ENCODE measurements at regions not wholly inside any gene's neighbourhood (a gene's known extent, or its start where the extent isn't known, plus 50 kb on each side); places are given as distances from the start of the nearest gene placed in this dataset.

- DNase-seq (ENCODE audit: low read depth in 1 of 2, low spot score in 1 of 2), result no peak
- H3K27me3 ChIP-seq, result no peaks in the 10 kb centered on the region
- H3K36me3 ChIP-seq, result no peaks in the 10 kb centered on the region
- H3K27ac ChIP-seq, result no peak overlapping the region
- no peak for TF ChIP-seq CTCF (IDR thresholded peaks at IDR 0.05; ENCODE audit: low read depth, low read length)
- H3K4me1 ChIP-seq (ENCODE audit: low read depth), result no peaks in the 10 kb centered on the region
- no peaks in the 10 kb centered on the region for H3K9me3 ChIP-seq (ENCODE audit: low read depth)
- no peak overlapping the region for H3K4me3 ChIP-seq
Measured at GRCh38 chr5:5704352-5704751, 281.9 kb downstream of the ICE1 start.

GRCh38 chr5:5702934-5703333 is 280.5 kb downstream of the ICE1 start:
- no peak for DNase-seq (ENCODE audit: low read depth in 1 of 2, low spot score in 1 of 2)
- no peaks in the 10 kb centered on the region for H3K4me1 ChIP-seq (ENCODE audit: low read depth)
- H3K9me3 ChIP-seq (ENCODE audit: low read depth), result no peaks in the 10 kb centered on the region
- H3K27me3 ChIP-seq, result no peaks in the 10 kb centered on the region
- no peak overlapping the region for H3K4me3 ChIP-seq
- TF ChIP-seq CTCF (IDR thresholded peaks at IDR 0.05; ENCODE audit: low read depth, low read length), result no peak
- H3K27ac ChIP-seq, result no peak overlapping the region
- no peaks in the 10 kb centered on the region for H3K36me3 ChIP-seq

GRCh38 chr5:5700549-5700948 is 278.1 kb downstream of the ICE1 start:
- no peaks in the 10 kb centered on the region for H3K9me3 ChIP-seq (ENCODE audit: low read depth)

GRCh38 chr5:5699062-5699461 is 276.6 kb downstream of the ICE1 start:
- DNase-seq (ENCODE audit: low read depth in 1 of 2, low spot score in 1 of 2), result no peak
- Histone ChIP-seq H3K27me3 (no peaks in the 10 kb centered on the region), H3K4me1 (ENCODE audit: low read depth) (no peaks in the 10 kb centered on the region), H3K9me3 (ENCODE audit: low read depth) (no peaks in the 10 kb centered on the region), H3K4me3 (no peak overlapping the region), H3K36me3 (no peaks in the 10 kb centered on the region), H3K27ac (no peak overlapping the region)
- TF ChIP-seq CTCF (IDR thresholded peaks at IDR 0.05; ENCODE audit: low read depth, low read length), result no peak

More at GRCh38 chr5:5700549-5700948, 278.1 kb downstream of the ICE1 start:
- H3K4me3 ChIP-seq, result no peak overlapping the region
- TF ChIP-seq CTCF (IDR thresholded peaks at IDR 0.05; ENCODE audit: low read depth, low read length), result no peak
- no peaks in the 10 kb centered on the region for H3K4me1 ChIP-seq (ENCODE audit: low read depth)
- no peak overlapping the region for H3K27ac ChIP-seq
- peak in 1 of 2 donors; percentile 35 for DNase-seq (ENCODE audit: low read depth in 1 of 2, low spot score in 1 of 2)
- no peaks in the 10 kb centered on the region for H3K27me3 ChIP-seq
- no peaks in the 10 kb centered on the region for H3K36me3 ChIP-seq

- no peak for TF ChIP-seq CTCF (IDR thresholded peaks at IDR 0.05; ENCODE audit: low read depth, low read length)
- Histone ChIP-seq H3K9me3 (ENCODE audit: low read depth) (no peaks in the 10 kb centered on the region), H3K4me3 (no peak overlapping the region), H3K4me1 (ENCODE audit: low read depth) (no peaks in the 10 kb centered on the region), H3K27ac (no peak overlapping the region), H3K36me3 (no peaks in the 10 kb centered on the region), H3K27me3 (no peaks in the 10 kb centered on the region)
- DNase-seq (ENCODE audit: low read depth in 1 of 2, low spot score in 1 of 2), result no peak
Measured at GRCh38 chr5:5695266-5695665, 272.8 kb downstream of the ICE1 start.

GRCh38 chr5:5688925-5689310 is 266.4 kb downstream of the ICE1 start:
- H3K4me3 ChIP-seq, result no peak overlapping the region
- H3K27me3 ChIP-seq, result no peaks in the 10 kb centered on the region
- no peaks in the 10 kb centered on the region for H3K9me3 ChIP-seq (ENCODE audit: low read depth)
- no peak for TF ChIP-seq CTCF (IDR thresholded peaks at IDR 0.05; ENCODE audit: low read depth, low read length)
- DNase-seq (ENCODE audit: low read depth in 1 of 2, low spot score in 1 of 2), result no peak
- H3K36me3 ChIP-seq, result no peaks in the 10 kb centered on the region
- H3K27ac ChIP-seq, result no peak overlapping the region
- peaks cover 16% of the 10 kb centered on the region for H3K4me1 ChIP-seq (ENCODE audit: low read depth)

Measured in cardiac muscle cell (in vitro differentiated cells and primary cell).